RWPE1 (cell line): ENCODE measurements at regions not wholly inside any gene's neighbourhood (a gene's known extent, or its start where the extent isn't known, plus 50 kb on each side); places are given as distances from the start of the nearest gene placed in this dataset.

Experiments
- CTCF ChIA-PET: fragments of 350-600 bp; sonication (Branson Sonifier 250); formaldehyde crosslinking; extraction: SDS; loops from one replicate; lab custom pipeline; 2021; lab: Yijun Ruan, JAX
- POLR2A ChIA-PET: fragments of 400-600 bp; formaldehyde crosslinking; extraction: SDS; loops from one replicate; lab custom pipeline; 2020; ENCODE audit warnings: antibody characterized with exemption; ENCODE audit not compliant: low non-redundant PET; lab: Yijun Ruan, JAX
- DNase-seq: peaks from one replicate; pipeline ENCODE4 v3.0.0; 2012; ENCODE audit warnings: low spot score
- H3K27ac ChIP-seq: fragments of 450-650 bp; 2 replicates; pipeline ENCODE4 v1.5.1; 2017
- CTCF ChIP-seq: fragments of 450-650 bp; conservative IDR thresholded peaks from 2 replicates; pipeline ENCODE4 v1.5.1; 2017; ENCODE audit warnings: low read depth, mild to moderate bottlenecking

DNA sequence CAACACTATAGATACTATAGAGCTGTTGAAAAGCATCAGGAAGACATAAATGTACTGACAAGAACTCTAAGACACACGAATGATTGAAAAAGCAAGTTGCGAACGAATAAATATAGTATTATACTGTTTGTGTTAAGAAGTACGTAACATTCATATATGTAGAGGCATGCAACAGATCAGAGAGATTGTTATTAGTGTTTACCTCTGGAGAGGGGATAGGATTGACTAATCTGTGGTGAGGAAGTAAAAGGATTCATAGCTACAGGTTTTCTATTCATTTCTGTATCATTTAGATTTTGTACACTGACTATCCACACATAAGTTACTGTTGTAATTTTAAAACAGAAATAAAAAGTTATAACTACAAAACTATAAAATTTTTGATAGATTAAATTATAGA lies 147.6 kb upstream of the SV2C start:
- no peak for TF ChIP-seq CTCF
- CTCF ChIA-PET = interaction anchor here (0.6 kb wide), 1 partner anchor 104 kb away, joined by 3 read pairs; no protein-coding TSS in a partner anchor
- DNase-seq = no peak
- POLR2A ChIA-PET = no interaction called here
- no peak overlapping the region for H3K27ac ChIP-seq

DNA sequence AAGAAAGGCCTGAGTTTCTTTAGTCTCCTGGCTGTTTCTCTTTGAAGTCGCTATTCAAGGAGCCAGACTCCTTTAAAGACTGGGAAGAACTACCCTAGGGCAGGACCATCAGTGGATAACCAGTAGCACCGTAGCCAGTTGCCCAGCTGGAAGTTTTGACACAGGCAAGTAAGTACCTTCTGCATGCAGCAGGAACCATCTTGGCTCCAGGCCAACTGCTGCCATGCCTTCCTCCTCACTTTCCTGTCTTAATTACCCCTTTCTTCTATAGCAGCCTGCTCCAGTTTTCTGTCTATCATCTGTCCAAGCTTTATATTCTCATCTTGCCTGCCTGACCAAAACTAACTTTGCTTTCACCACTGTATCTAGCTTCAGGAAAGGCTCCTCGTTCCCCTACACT lies 149.7 kb upstream of the SV2C start:
- DNase-seq = no peak
- no peak for TF ChIP-seq CTCF
- H3K27ac ChIP-seq = no peak overlapping the region
- POLR2A ChIA-PET = no interaction called here
- CTCF ChIA-PET = no interaction called here

- TF ChIP-seq CTCF = no peak
- no peak for DNase-seq
- ChIA-PET POLR2A (no interaction called here), CTCF (no interaction called here)
- no peak overlapping the region for H3K27ac ChIP-seq
Measured at GRCh38 chr5:75931175-75931574, 152.0 kb upstream of the SV2C start.

DNA sequence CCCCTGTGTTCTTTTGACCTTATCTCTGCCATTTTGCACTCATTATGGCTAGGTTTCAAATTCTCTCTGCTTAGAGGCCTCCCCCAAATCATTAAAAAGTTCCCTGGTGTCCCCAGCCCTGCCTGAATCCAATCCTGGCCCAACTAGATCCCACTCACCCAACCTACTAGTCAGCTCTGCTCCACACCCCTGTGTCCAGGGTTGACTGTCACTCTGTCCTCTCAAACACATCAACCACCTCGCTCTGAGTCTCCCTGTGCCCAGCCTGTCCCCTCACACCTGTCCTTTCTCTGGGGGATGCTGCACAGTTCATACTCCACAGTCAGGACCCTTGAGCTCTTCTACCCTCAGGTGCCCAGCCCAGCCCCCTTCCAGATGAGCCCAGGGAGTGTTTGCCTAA lies 154.2 kb upstream of the SV2C start:
- no peak for TF ChIP-seq CTCF
- POLR2A ChIA-PET = no interaction called here
- no peak for DNase-seq
- H3K27ac ChIP-seq = no peak overlapping the region
- CTCF ChIA-PET = no interaction called here

- H3K27ac ChIP-seq = no peak overlapping the region
- POLR2A ChIA-PET = no interaction called here
- no peak for TF ChIP-seq CTCF
- CTCF ChIA-PET = no interaction called here
- DNase-seq = no peak
Measured at GRCh38 chr5:75922480-75922879, 160.7 kb upstream of the SV2C start.

- no peak overlapping the region for H3K27ac ChIP-seq
- ChIA-PET CTCF (interaction anchor here (0.6 kb wide), 1 partner anchor 905 kb away, joined by 3 read pairs; no protein-coding TSS in a partner anchor), POLR2A (no interaction called here)
- no peak for TF ChIP-seq CTCF
- no peak for DNase-seq
Measured at GRCh38 chr5:75921011-75921410, 162.2 kb upstream of the SV2C start.
